ENCODE measurements at regions not wholly inside any gene's neighbourhood (a gene's known extent, or its start where the extent isn't known, plus 50 kb on each side); places are given as distances from the start of the nearest gene placed in this dataset.
"Not testable (repeated sequence)": the region's sequence is repeated elsewhere in the genome, so short reads cannot be mapped to it uniquely, and the experiment has no call there.

DNA sequence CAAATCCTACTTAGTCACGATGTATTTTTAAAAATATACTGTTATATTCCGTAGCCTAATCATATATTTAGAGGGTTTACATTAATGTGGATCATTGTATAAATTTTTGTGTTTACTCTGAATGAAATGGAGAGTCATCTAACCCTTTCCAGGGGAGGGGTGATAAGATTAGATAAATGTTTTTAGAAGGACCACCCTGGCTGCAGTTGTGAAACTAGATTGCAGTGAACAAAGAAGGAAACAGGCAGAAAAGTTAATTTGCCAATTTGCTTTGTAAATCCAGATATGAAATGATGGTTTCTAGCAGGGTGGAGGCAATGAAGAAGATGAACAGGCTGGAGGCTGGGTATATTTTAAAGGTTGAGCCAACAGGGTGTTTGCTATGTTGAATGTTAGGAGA lies 477.7 kb upstream of the ZMIZ1 start:
- DNase-seq = no peak

DNA sequence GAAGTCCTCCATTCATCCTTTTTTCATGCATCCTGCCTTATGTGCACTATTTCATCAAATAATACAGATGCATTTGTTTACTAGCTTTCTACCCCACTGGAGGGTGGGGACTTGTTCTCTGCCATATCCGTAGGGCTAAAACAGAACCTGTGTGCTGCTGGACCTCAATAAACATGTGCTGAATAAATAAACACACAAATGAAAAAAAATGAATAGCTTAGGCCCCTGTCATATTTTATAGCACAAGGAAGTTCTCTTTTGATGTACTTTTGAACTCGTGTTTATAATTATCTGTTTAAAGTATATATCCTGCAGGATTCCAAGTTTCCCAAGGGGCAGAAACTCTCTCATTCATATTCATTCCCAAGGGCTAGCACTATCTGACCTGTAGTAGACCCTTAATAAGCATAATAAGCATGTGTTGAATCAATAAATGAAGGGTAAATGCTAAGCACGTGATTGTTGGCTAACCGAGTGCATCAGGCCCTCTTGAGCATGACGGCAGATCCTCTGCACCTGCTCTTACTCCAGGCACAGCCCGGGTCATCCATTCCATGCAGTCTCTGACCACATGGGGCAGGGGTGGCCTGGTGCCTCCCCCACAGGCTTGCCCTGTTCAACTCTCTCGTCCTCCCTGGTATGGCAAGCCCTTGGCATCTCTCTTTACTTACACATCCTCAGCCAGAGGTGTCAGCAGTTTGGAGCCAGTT lies 474.1 kb upstream of the ZMIZ1 start:
- H3K4me3 ChIP-seq = no peak overlapping the region
- no peaks in the 10 kb centered on the region for H3K27me3 ChIP-seq
- no peak for DNase-seq
- H3K9me3 ChIP-seq = no peaks in the 10 kb centered on the region
- H3K36me3 ChIP-seq = no peaks in the 10 kb centered on the region

More for the DNA sequence above, 477.7 kb upstream of the ZMIZ1 start:
- no peak overlapping the region for H3K4me3 ChIP-seq
- no peaks in the 10 kb centered on the region for H3K27me3 ChIP-seq
- no peaks in the 10 kb centered on the region for H3K36me3 ChIP-seq
- H3K9me3 ChIP-seq = no peaks in the 10 kb centered on the region

DNA sequence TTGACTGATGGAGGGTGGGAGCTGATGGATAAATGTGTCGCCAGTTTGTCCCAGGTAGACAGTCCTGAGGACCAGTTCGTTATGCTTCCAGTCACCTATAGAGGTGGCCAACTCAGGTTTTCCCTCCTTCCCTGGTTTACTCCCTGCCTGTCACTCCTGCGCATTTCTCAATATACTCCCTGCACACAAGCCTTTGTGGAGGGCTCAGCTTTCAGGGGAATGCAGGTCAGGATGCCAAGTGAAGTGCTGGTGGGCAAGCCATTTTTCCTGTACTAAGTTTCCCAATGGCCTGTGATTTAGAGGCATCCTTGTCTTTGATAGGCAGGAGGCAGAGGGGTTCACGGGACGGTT lies 473.5 kb upstream of the ZMIZ1 start:
- H3K27me3 ChIP-seq = no peaks in the 10 kb centered on the region
- no peaks in the 10 kb centered on the region for H3K36me3 ChIP-seq
- DNase-seq = no peak
- H3K4me3 ChIP-seq = no peak overlapping the region
- no peaks in the 10 kb centered on the region for H3K9me3 ChIP-seq

- Histone ChIP-seq H3K4me3 (no peak overlapping the region), H3K27me3 (no peaks in the 10 kb centered on the region), H3K9me3 (no peaks in the 10 kb centered on the region), H3K36me3 (no peaks in the 10 kb centered on the region)
- no peak for DNase-seq
Measured at GRCh38 chr10:78596556-78596955, 472.2 kb upstream of the ZMIZ1 start.

- DNase-seq = no peak
- H3K27me3 ChIP-seq = no peaks in the 10 kb centered on the region
- no peak overlapping the region for H3K4me3 ChIP-seq
- H3K9me3 ChIP-seq = no peaks in the 10 kb centered on the region
- no peaks in the 10 kb centered on the region for H3K36me3 ChIP-seq
Measured at GRCh38 chr10:78597796-78598555, 470.8 kb upstream of the ZMIZ1 start.

GRCh38 chr10:78599122-78599853 lies 469.5 kb upstream of the ZMIZ1 start:
- Histone ChIP-seq H3K27me3 (no peaks in the 10 kb centered on the region), H3K36me3 (no peaks in the 10 kb centered on the region), H3K9me3 (no peaks in the 10 kb centered on the region), H3K4me3 (no peak overlapping the region)
- no peak for DNase-seq

GRCh38 chr10:78600121-78600665 lies 468.6 kb upstream of the ZMIZ1 start:
- H3K4me3 ChIP-seq = no peak overlapping the region
- H3K9me3 ChIP-seq = no peaks in the 10 kb centered on the region
- H3K36me3 ChIP-seq = no peaks in the 10 kb centered on the region
- no peak for DNase-seq
- H3K27me3 ChIP-seq = no peaks in the 10 kb centered on the region

DNA sequence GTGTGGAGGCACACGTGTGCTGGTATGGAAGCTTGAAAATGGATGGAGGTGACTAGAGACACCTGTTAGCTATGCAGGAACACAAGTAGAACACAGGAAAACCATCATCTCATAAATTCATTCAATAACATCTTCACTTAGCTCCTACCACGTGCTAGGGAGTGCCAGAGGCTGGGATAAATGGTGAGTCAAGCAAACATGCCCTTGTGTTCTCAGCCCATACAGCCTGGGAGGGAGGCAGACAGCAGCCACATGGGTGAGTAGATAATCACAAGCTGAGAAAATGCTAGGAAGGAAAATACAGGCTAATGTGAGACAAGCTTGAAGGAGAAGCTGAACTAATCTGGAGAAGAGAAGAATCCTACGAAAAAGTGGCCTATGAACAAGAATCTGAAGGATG lies 468.0 kb upstream of the ZMIZ1 start:
- H3K36me3 ChIP-seq = no peaks in the 10 kb centered on the region
- H3K27me3 ChIP-seq = no peaks in the 10 kb centered on the region
- no peaks in the 10 kb centered on the region for H3K9me3 ChIP-seq
- no peak overlapping the region for H3K4me3 ChIP-seq
- peak; percentile 8 for DNase-seq

GRCh38 chr10:78602201-78602932 lies 466.4 kb upstream of the ZMIZ1 start:
- no peaks in the 10 kb centered on the region for H3K9me3 ChIP-seq
- no peak overlapping the region for H3K4me3 ChIP-seq
- DNase-seq = no peak
- no peaks in the 10 kb centered on the region for H3K27me3 ChIP-seq
- no peaks in the 10 kb centered on the region for H3K36me3 ChIP-seq

GRCh38 chr10:78604286-78604685 lies 464.5 kb upstream of the ZMIZ1 start:
- no peak for DNase-seq
- Histone ChIP-seq H3K27me3 (no peaks in the 10 kb centered on the region), H3K9me3 (peaks cover 5% of the 10 kb centered on the region; the same call in 1 of the 2 replicates), H3K36me3 (no peaks in the 10 kb centered on the region), H3K4me3 (no peak overlapping the region)

GRCh38 chr10:78604721-78605120 lies 464.0 kb upstream of the ZMIZ1 start:
- DNase-seq = no peak
- Histone ChIP-seq H3K36me3 (no peaks in the 10 kb centered on the region), H3K9me3 (peaks cover 7% of the 10 kb centered on the region; the same call in 1 of the 2 replicates), H3K4me3 (no peak overlapping the region), H3K27me3 (no peaks in the 10 kb centered on the region)

GRCh38 chr10:78605800-78606350 lies 462.9 kb upstream of the ZMIZ1 start:
- no peaks in the 10 kb centered on the region for H3K36me3 ChIP-seq
- peaks cover 7% of the 10 kb centered on the region; the same call in 1 of the 2 replicates for H3K9me3 ChIP-seq
- DNase-seq = peak; percentile 68
- no peak overlapping the region for H3K4me3 ChIP-seq
- H3K27me3 ChIP-seq = no peaks in the 10 kb centered on the region

DNA sequence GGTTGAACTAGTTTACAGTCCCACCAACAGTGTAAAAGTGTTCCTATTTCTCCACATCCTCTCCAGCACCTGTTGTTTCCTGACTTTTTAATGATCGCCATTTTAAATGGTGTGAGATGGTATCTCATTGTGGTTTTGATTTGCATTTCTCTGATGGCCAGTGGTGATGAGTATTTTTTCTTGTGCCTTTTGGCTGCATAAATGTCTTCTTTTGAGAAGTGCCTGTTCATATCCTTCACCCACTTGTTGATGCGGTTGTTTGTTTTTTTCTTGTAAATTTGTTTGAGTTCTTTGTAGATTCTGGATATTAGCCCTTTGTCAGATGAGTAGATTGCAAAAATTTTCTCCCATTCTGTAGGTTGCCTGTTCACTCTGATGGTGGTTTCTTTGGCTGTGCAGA lies 462.0 kb upstream of the ZMIZ1 start:
- not testable (repeated sequence) for DNase-seq, H3K4me3 ChIP-seq, H3K9me3 ChIP-seq, H3K27me3 ChIP-seq, H3K36me3 ChIP-seq

- H3K36me3 ChIP-seq = no peaks in the 10 kb centered on the region
- no peak for DNase-seq
- no peaks in the 10 kb centered on the region for H3K27me3 ChIP-seq
- peaks cover 7% of the 10 kb centered on the region; the same call in 1 of the 2 replicates for H3K9me3 ChIP-seq
- no peak overlapping the region for H3K4me3 ChIP-seq
Measured at GRCh38 chr10:78609976-78610375, 458.8 kb upstream of the ZMIZ1 start.

- H3K36me3 ChIP-seq = no peaks in the 10 kb centered on the region
- no peak for DNase-seq
- peaks cover 7% of the 10 kb centered on the region; the same call in 1 of the 2 replicates for H3K9me3 ChIP-seq
- no peak overlapping the region for H3K4me3 ChIP-seq
- no peaks in the 10 kb centered on the region for H3K27me3 ChIP-seq
Measured at GRCh38 chr10:78613132-78613531, 455.6 kb upstream of the ZMIZ1 start.

GRCh38 chr10:78614267-78614666 lies 454.5 kb upstream of the ZMIZ1 start:
- no peaks in the 10 kb centered on the region for H3K27me3 ChIP-seq
- peaks cover 2% of the 10 kb centered on the region; the same call in 1 of the 2 replicates for H3K9me3 ChIP-seq
- DNase-seq = no peak
- H3K36me3 ChIP-seq = no peaks in the 10 kb centered on the region
- no peak overlapping the region for H3K4me3 ChIP-seq
